GM03348 (cell line): ENCODE measurements at regions not wholly inside any gene's neighbourhood (a gene's known extent, or its start where the extent isn't known, plus 50 kb on each side); places are given as distances from the start of the nearest gene placed in this dataset.

Experiments used
- DNase-seq: peaks from one replicate; pipeline ENCODE4 v3.0.0; 2012; ENCODE audit warnings: low spot score

- no peak for DNase-seq
Measured at GRCh38 chr4:135210341-135210740, 1008.8 kb upstream of the PABPC4L start.

- DNase-seq = no peak
Measured at GRCh38 chr4:135207531-135207930, 1005.9 kb upstream of the PABPC4L start.

- DNase-seq = no peak
Measured at GRCh38 chr4:135204311-135204710, 1002.7 kb upstream of the PABPC4L start.

GRCh38 chr4:135201081-135201480 is 999.5 kb upstream of the PABPC4L start:
- DNase-seq = no peak

- no peak for DNase-seq
Measured at GRCh38 chr4:135197641-135198040, 996.1 kb upstream of the PABPC4L start.

- no peak for DNase-seq
Measured at GRCh38 chr4:135194477-135194876, 992.9 kb upstream of the PABPC4L start.

- DNase-seq = no peak
Measured at GRCh38 chr4:135192751-135193535, 991.4 kb upstream of the PABPC4L start.

GRCh38 chr4:135191596-135191995 is 990.0 kb upstream of the PABPC4L start:
- DNase-seq = no peak

GRCh38 chr4:135186002-135186401 is 984.4 kb upstream of the PABPC4L start:
- DNase-seq = no peak

- DNase-seq = no peak
Measured at GRCh38 chr4:135185256-135185655, 983.7 kb upstream of the PABPC4L start.

GRCh38 chr4:135184715-135185114 is 983.1 kb upstream of the PABPC4L start:
- DNase-seq = no peak

- DNase-seq = no peak
Measured at GRCh38 chr4:135177321-135177720, 975.7 kb upstream of the PABPC4L start.

- no peak for DNase-seq
Measured at GRCh38 chr4:135166661-135167060, 965.1 kb upstream of the PABPC4L start.

- no peak for DNase-seq
Measured at GRCh38 chr4:135164601-135165000, 963.0 kb upstream of the PABPC4L start.

- no peak for DNase-seq
Measured at GRCh38 chr4:135144498-135144897, 942.9 kb upstream of the PABPC4L start.

- DNase-seq = no peak
Measured at GRCh38 chr4:135124196-135124595, 922.6 kb upstream of the PABPC4L start.

- DNase-seq = no peak
Measured at GRCh38 chr4:135123632-135124031, 922.0 kb upstream of the PABPC4L start.

GRCh38 chr4:135122457-135122856 is 920.9 kb upstream of the PABPC4L start:
- no peak for DNase-seq

- DNase-seq = no peak
Measured at GRCh38 chr4:135120195-135120594, 918.6 kb upstream of the PABPC4L start.

- no peak for DNase-seq
Measured at GRCh38 chr4:135114079-135114478, 912.5 kb upstream of the PABPC4L start.

- DNase-seq = no peak
Measured at GRCh38 chr4:135098061-135098460, 896.5 kb upstream of the PABPC4L start.

- no peak for DNase-seq
Measured at GRCh38 chr4:135073389-135073788, 871.8 kb upstream of the PABPC4L start.

- DNase-seq = no peak
Measured at GRCh38 chr4:135072553-135072952, 871.0 kb upstream of the PABPC4L start.

- no peak for DNase-seq
Measured at GRCh38 chr4:135065366-135065765, 863.8 kb upstream of the PABPC4L start.
